ENCODE measurements at regions not wholly inside any gene's neighbourhood (a gene's known extent, or its start where the extent isn't known, plus 50 kb on each side); places are given as distances from the start of the nearest gene placed in this dataset.

GRCh38 chr15:23514484-23514883 lies 51.0 kb upstream of the MKRN3 start:
- H2BK12ac ChIP-seq (ENCODE audit: low read depth, low read length) = no peak overlapping the region
- H3K9ac ChIP-seq (replicated peaks in 1 of 4; ENCODE audit: extremely low read depth in 1 of 4, low read depth in 3 of 4, low read length in 3 of 4) = no peak overlapping the region
- no peaks in the 10 kb centered on the region for H3K79me2 ChIP-seq (ENCODE audit: control insufficient read depth in 1 of 2, insufficient read depth in 2 of 2, low read length in 2 of 2)
- no peak overlapping the region for H4K91ac ChIP-seq (replicated peaks; ENCODE audit: insufficient read length, low read length)
- TF ChIP-seq CREB1 (IDR thresholded peaks at IDR 0.05) = no peak
- TF ChIP-seq CTCF (IDR thresholded peaks at IDR 0.05; ENCODE audit: control extremely low read depth in 1 of 3, insufficient read depth in 1 of 3, low read depth in 1 of 3, low read length in 3 of 3) = no peak
- TF ChIP-seq KDM5A (IDR thresholded peaks at IDR 0.05; ENCODE audit: low read length) = no peak
- no peak for TF ChIP-seq TAF1 (IDR thresholded peaks at IDR 0.05; ENCODE audit: low read depth, low read length)
- no peak for TF ChIP-seq YY1 (IDR thresholded peaks at IDR 0.05; ENCODE audit: low read depth, low read length)
- no peak for TF ChIP-seq ZNF274 (IDR thresholded peaks at IDR 0.05; ENCODE audit: borderline replicate concordance, extremely low read depth, low read length)
- no peak for TF ChIP-seq SIN3A (conservative IDR thresholded peaks at IDR 0.05 in 1 of 2, IDR thresholded peaks at IDR 0.05 in 1 of 2; ENCODE audit: low read depth in 1 of 2, low read length in 2 of 2)
- peaks cover 21 to 44% of the 10 kb centered on the region in 2 experiments for H3K9me3 ChIP-seq (ENCODE audit: insufficient read depth in 2 of 2, low read depth in 1 of 2, low read length in 1 of 2)
- H2BK20ac ChIP-seq (ENCODE audit: low read length) = no peak overlapping the region
- H3K56ac ChIP-seq (replicated peaks; ENCODE audit: insufficient read length, low read depth, low read length) = no peak overlapping the region
- no peaks in the 10 kb centered on the region for H3K36me3 ChIP-seq (ENCODE audit: control insufficient read depth in 2 of 4, insufficient read depth in 4 of 4, low read length in 3 of 4)
- no peak overlapping the region for H3K4me2 ChIP-seq (ENCODE audit: insufficient read depth in 1 of 2, low read depth in 2 of 2, low read length in 2 of 2)
- no peaks in the 10 kb centered on the region for H4K20me1 ChIP-seq (replicated peaks in 1 of 2; ENCODE audit: control insufficient read depth in 1 of 2, insufficient read depth in 2 of 2, low read length in 2 of 2)
- no peak overlapping the region for H2AFZ ChIP-seq (ENCODE audit: low read length)
- FAIRE-seq (no peak), DNase-seq (ENCODE audit: low read depth in 1 of 2, low spot score in 2 of 2) (no peak)
- no peak overlapping the region for H3K23ac ChIP-seq (ENCODE audit: insufficient read length)
- no peak overlapping the region for H2BK15ac ChIP-seq (ENCODE audit: low read length)
- no peak overlapping the region for H3K18ac ChIP-seq (ENCODE audit: extremely low read depth, low read length)
- no peak overlapping the region for H3K4me3 ChIP-seq (ENCODE audit: extremely low read depth in 1 of 4, insufficient read depth in 2 of 4, low read depth in 3 of 4, low read length in 4 of 4)
- no peaks in the 10 kb centered on the region for H3K4me1 ChIP-seq (replicated peaks in 1 of 4; ENCODE audit: control insufficient read depth in 3 of 4, insufficient read depth in 4 of 4, low read length in 3 of 4)
- no peak overlapping the region for H3K4ac ChIP-seq (replicated peaks; ENCODE audit: insufficient read length, low read depth, low read length)
- POLR2A ChIA-PET (ENCODE audit: partially characterized antibody) = no interaction called here
- CTCF ChIA-PET (ENCODE audit: partially characterized antibody) = no interaction called here
- H4K8ac ChIP-seq (ENCODE audit: extremely low read depth, insufficient read depth, low read length) = no peak overlapping the region
- H2AK5ac ChIP-seq (ENCODE audit: low read depth, low read length) = no peak overlapping the region
- no peaks in the 10 kb centered on the region; a peak in 2 of 7 replicates for H3K27me3 ChIP-seq (replicated peaks in 1 of 4; ENCODE audit: control insufficient read depth in 3 of 4, extremely low read depth in 1 of 4, insufficient read depth in 3 of 4, low read length in 3 of 4)
- WGBS, 2 experiments (ENCODE audit: extremely low coverage in 1 of 2, insufficient coverage in 1 of 2, insufficient read length in 1 of 2, insufficient replicate concordance in 2 of 2, low coverage in 1 of 2, low lambda C conversion rate in 2 of 2, missing lambda C conversion rate in 1 of 2) = 91% methylated on average over 1 of the region's 1 CpG; no CpG with 5 or more reads in 1 of the 2 experiments
- no peak overlapping the region for H3K27ac ChIP-seq (ENCODE audit: low read depth, low read length)
- no peak overlapping the region for H2BK5ac ChIP-seq (ENCODE audit: low read depth, low read length)
- H3K79me1 ChIP-seq (ENCODE audit: low read depth, low read length) = no peaks in the 10 kb centered on the region
- no peak overlapping the region for H2BK120ac ChIP-seq (replicated peaks; ENCODE audit: low read depth, low read length)
- no peak overlapping the region for H3K14ac ChIP-seq (ENCODE audit: insufficient read length)
- H4K5ac ChIP-seq (ENCODE audit: insufficient read length, low read depth, low read length) = no peak overlapping the region
- no peaks in the 10 kb centered on the region for H3K23me2 ChIP-seq (ENCODE audit: low read depth, low read length)

All from H1 (cell line).